IMR-90 (cell line): ENCODE measurements at regions not wholly inside any gene's neighbourhood (a gene's known extent, or its start where the extent isn't known, plus 50 kb on each side); places are given as distances from the start of the nearest gene placed in this dataset.

Source experiments
- ATAC-seq: fragments of 200-7000 bp; cut with Tn5 transposase; 2 replicates; pipeline ENCODE4 v1.9.1; 2020; ENCODE audit warnings: low read depth, mild to moderate bottlenecking, moderate library complexity
- BruUV-seq: library from RNA; stranded (reverse); fragments of 400-500 nt; replicated peaks from 2 replicates; lab custom pipeline; 2021; lab: Mats Ljungman, UMichigan
- CTCF ChIA-PET: fragments of 300-600 bp; formaldehyde crosslinking; extraction: SDS; loops from one replicate; lab custom pipeline; 2021; ENCODE audit warnings: antibody characterized with exemption; lab: Yijun Ruan, JAX
- POLR2A ChIA-PET: fragments of 300-600 bp; sonication (Branson Sonifier 250); formaldehyde crosslinking; loops from one replicate; lab custom pipeline; 2022; ENCODE audit warnings: antibody characterized with exemption; ENCODE audit not compliant: unreplicated experiment; lab: Charles Lee
- DNase-seq: peaks from one replicate; pipeline ENCODE4 v3.0.0; 2013
- H2AFZ ChIP-seq: replicated peaks from 2 replicates; pipeline ENCODE3; 2013; ENCODE audit warnings: low read length, mild to moderate bottlenecking; ENCODE audit not compliant: poor library complexity
- H2AK5ac ChIP-seq: 2 replicates; pipeline ENCODE4 v1.6.1; 2013; ENCODE audit warnings: low read depth, low read length, inconsistent platforms
- H2AK9ac ChIP-seq: replicated peaks from 2 replicates; pipeline ENCODE3; 2013; ENCODE audit warnings: mild to moderate bottlenecking, low read depth, low read length, moderate library complexity; ENCODE audit not compliant: poor library complexity
- H2BK120ac ChIP-seq: 2 replicates; pipeline ENCODE4 v1.6.1; 2013; ENCODE audit warnings: low read depth, low read length, inconsistent platforms
- H2BK15ac ChIP-seq: 3 replicates; pipeline ENCODE4 v1.6.1; 2013; ENCODE audit warnings: low read depth, low read length, inconsistent platforms
- H2BK20ac ChIP-seq: 2 replicates; pipeline ENCODE4 v1.6.1; 2013; ENCODE audit warnings: low read depth, mild to moderate bottlenecking, inconsistent platforms, low read length, moderate library complexity
- H2BK5ac ChIP-seq: 2 replicates; pipeline ENCODE4 v1.6.1; 2013; ENCODE audit warnings: mild to moderate bottlenecking, low read depth, low read length, inconsistent platforms; ENCODE audit not compliant: poor library complexity, severe bottlenecking
- H3K14ac ChIP-seq: replicated peaks from 2 replicates; pipeline ENCODE4 v1.6.1; 2013; ENCODE audit warnings: low read depth, low read length, inconsistent platforms
- H3K18ac ChIP-seq: 2 replicates; pipeline ENCODE4 v1.6.1; 2013; ENCODE audit warnings: low read depth, low read length, control low read depth
- H3K23ac ChIP-seq: 2 replicates; pipeline ENCODE4 v1.6.1; 2013; ENCODE audit warnings: low read depth, low read length, inconsistent platforms
- H3K27ac ChIP-seq: 2 replicates; pipeline ENCODE4 v1.5.1; 2013; ENCODE audit warnings: mild to moderate bottlenecking, control low read depth, low read length; ENCODE audit not compliant: insufficient read depth
- H3K27me3 ChIP-seq: 2 replicates; pipeline ENCODE4 v1.6.1; 2013; ENCODE audit warnings: low read length; ENCODE audit not compliant: control insufficient read depth, insufficient read depth
- H3K36me3 ChIP-seq: 2 replicates; pipeline ENCODE4 v1.6.1; 2013; ENCODE audit warnings: low read length, mixed read lengths; ENCODE audit not compliant: control insufficient read depth, insufficient read depth
- H3K4ac ChIP-seq: 2 replicates; pipeline ENCODE4 v1.6.1; 2013; ENCODE audit warnings: low read depth, low read length, inconsistent platforms
- H3K4me1 ChIP-seq: 2 replicates; pipeline ENCODE4 v1.6.1; 2013; ENCODE audit warnings: low read length, mixed read lengths; ENCODE audit not compliant: control insufficient read depth, insufficient read depth
- H3K4me2 ChIP-seq: 2 replicates; pipeline ENCODE4 v1.6.1; 2013; ENCODE audit warnings: low read depth, mild to moderate bottlenecking, control low read depth, low read length, moderate library complexity
- H3K4me3 ChIP-seq: 2 replicates; pipeline ENCODE4 v1.5.1; 2013; ENCODE audit warnings: low read depth, mild to moderate bottlenecking, control low read depth, low read length, moderate library complexity; ENCODE audit not compliant: insufficient read depth
- H3K56ac ChIP-seq: 2 replicates; pipeline ENCODE4 v1.6.1; 2013; ENCODE audit warnings: low read length, inconsistent platforms; ENCODE audit not compliant: insufficient read depth; ENCODE audit errors: extremely low read depth
- H3K79me1 ChIP-seq, 2 experiments: 2 replicates each; pipeline ENCODE4 v1.6.1; 2013; ENCODE audit warnings: low read length in 2 of 2, inconsistent platforms in 1 of 2, low read depth in 1 of 2
- H3K9ac ChIP-seq: 2 replicates; pipeline ENCODE4 v1.6.1; 2013; ENCODE audit warnings: low read depth, low read length, control low read depth
- H3K9me1 ChIP-seq: 2 replicates; pipeline ENCODE4 v1.6.1; 2013; ENCODE audit warnings: low read length, inconsistent platforms; ENCODE audit not compliant: insufficient read depth
- H3K9me3 ChIP-seq: 2 replicates; pipeline ENCODE4 v1.6.1; 2013; ENCODE audit warnings: low read length; ENCODE audit not compliant: control insufficient read depth, insufficient read depth
- H4K20me1 ChIP-seq: 2 replicates; pipeline ENCODE4 v1.6.1; 2013; ENCODE audit warnings: low read length, inconsistent platforms; ENCODE audit not compliant: insufficient read depth
- H4K5ac ChIP-seq: 2 replicates; pipeline ENCODE4 v1.6.1; 2013; ENCODE audit warnings: mild to moderate bottlenecking, low read depth, low read length, control low read depth
- H4K8ac ChIP-seq, 2 experiments: 2 replicates each; pipeline ENCODE4 v1.6.1; 2013; ENCODE audit warnings: low read depth in 2 of 2, low read length in 2 of 2, control low read depth in 1 of 2, inconsistent platforms in 1 of 2
- H4K91ac ChIP-seq: 2 replicates; pipeline ENCODE4 v1.6.1; 2013; ENCODE audit warnings: low read depth, low read length, inconsistent platforms; ENCODE audit not compliant: insufficient read depth
- CHD1 ChIP-seq: IDR thresholded peaks from 2 replicates; pipeline ENCODE4 v1.6.1; 2012; ENCODE audit warnings: low read depth, low read length, improper control_type of control experiment
- CTCF ChIP-seq: conservative IDR thresholded peaks from 2 replicates; pipeline ENCODE4 v1.5.1; 2012; ENCODE audit warnings: mild to moderate bottlenecking, low read depth, low read length, improper control_type of control experiment
- ELK1 ChIP-seq: fragments of 150-350 bp; IDR thresholded peaks from 2 replicates; pipeline ENCODE4 v1.6.1; 2016; ENCODE audit warnings: low read depth, mild to moderate bottlenecking, low read length, moderate library complexity, borderline replicate concordance
- FOS ChIP-seq: fragments of 150-350 bp; IDR thresholded peaks from 2 replicates; pipeline ENCODE4 v1.6.1; 2016; ENCODE audit warnings: low read depth, low read length
- NFE2L2 ChIP-seq: fragments of 150-350 bp; IDR thresholded peaks from 2 replicates; pipeline ENCODE4 v1.6.1; 2016; ENCODE audit warnings: low read depth, mild to moderate bottlenecking, low read length
- RAD21 ChIP-seq: IDR thresholded peaks from 2 replicates; pipeline ENCODE4 v1.6.1; 2012; ENCODE audit warnings: low read length, improper control_type of control experiment
- USF2 ChIP-seq: fragments of 150-350 bp; IDR thresholded peaks from 2 replicates; pipeline ENCODE4 v1.6.1; 2017; ENCODE audit warnings: mild to moderate bottlenecking, antibody characterized with exemption, low read length, low read depth
- WGBS, 2 experiments: methylation state at CpG; one replicate each; pipeline versions ENCODE4 v1.1.5 to v1.1.7; 2013; ENCODE audit warnings: missing lambda C conversion rate in 2 of 2; ENCODE audit not compliant: insufficient read length in 1 of 2; ENCODE audit errors: extremely low coverage in 2 of 2; 5-methylcytosine and 5-hydroxymethylcytosine counted together
- dilution Hi-C: fragments of 300-500 bp; cut with HindIII; formaldehyde crosslinking; loops from one replicate; pipeline ENCODE4 v1.14.3; 2018; ENCODE audit warnings: low sequenced_read_pairs; ENCODE audit not compliant: unreplicated experiment
- in situ Hi-C: fragments of 300-500 bp; cut with MboI; formaldehyde crosslinking; loops from 3 replicates; pipeline ENCODE4 v1.14.3; 2019; ENCODE audit warnings: low sequenced_read_pairs, inconsistent platforms, mixed read lengths
- intact Hi-C: fragments of 100-400 bp; cut with micrococcal nuclease; formaldehyde crosslinking; loops from 2 replicates; pipeline ENCODE4 v1.10.0; 2022

GRCh38 chr16:10261077-10261476, 78.8 kb upstream of the GRIN2A start:
- Histone ChIP-seq H3K4me3 (no peak overlapping the region), H3K9me3 (peaks cover under 1% of the 10 kb centered on the region; the same call in 1 of the 2 replicates), H3K9ac (no peak overlapping the region), H2AFZ (no peak overlapping the region), H4K8ac (no peak overlapping the region), H3K23ac (no peak overlapping the region), H3K27ac (no peak overlapping the region), H3K79me1 (no peaks in the 10 kb centered on the region), H2AK9ac (no peak overlapping the region), H3K36me3 (no peaks in the 10 kb centered on the region), H3K4ac (no peak overlapping the region), H3K4me1 (no peaks in the 10 kb centered on the region), H4K5ac (no peak overlapping the region), H2AK5ac (no peak overlapping the region), H2BK20ac (no peak overlapping the region), H3K9me1 (no peaks in the 10 kb centered on the region), H3K56ac (no peak overlapping the region), H4K91ac (no peak overlapping the region), H3K14ac (no peak overlapping the region), H3K27me3 (no peaks in the 10 kb centered on the region), H2BK5ac (no peak overlapping the region), H3K4me2 (no peak overlapping the region), H2BK15ac (no peak overlapping the region), H2BK120ac (no peak overlapping the region), H4K20me1 (no peaks in the 10 kb centered on the region), H3K18ac (no peak overlapping the region)
- TF ChIP-seq CTCF (no peak), FOS (no peak), USF2 (no peak), RAD21 (no peak), CHD1 (no peak), NFE2L2 (no peak), ELK1 (no peak)
- BruUV-seq = no TSS peak
- intact Hi-C loops = no loop called here
- in situ Hi-C loops = loop anchor here (25.0 kb wide), 1 partner anchor 651 kb away; no protein-coding TSS in a partner anchor
- POLR2A ChIA-PET = no interaction called here
- dilution Hi-C loops = no loop called here
- no CpG with 5 or more reads among the region's 11 CpGs for WGBS, 2 experiments
- CTCF ChIA-PET = interaction anchor here (0.8 kb wide), 1 partner anchor 1423 kb away, joined by 4 read pairs; no protein-coding TSS in a partner anchor
- DNase-seq (no peak), ATAC-seq (no peak)
